GM18505 (cell line): ENCODE measurements at regions not wholly inside any gene's neighbourhood (a gene's known extent, or its start where the extent isn't known, plus 50 kb on each side); places are given as distances from the start of the nearest gene placed in this dataset.
"Not testable (repeated sequence)": the region's sequence is repeated elsewhere in the genome, so short reads cannot be mapped to it uniquely, and the experiment has no call there.

ENCODE experiments used
- ATAC-seq: cut with Tn5 transposase; IDR thresholded peaks from one replicate; pipeline ENCODE4 v1.9.1; 2021; ENCODE audit not compliant: unreplicated experiment
- POLR2A ChIP-seq: IDR thresholded peaks from 4 replicates; pipeline ENCODE4 v1.6.1; 2011; ENCODE audit warnings: borderline replicate concordance; ENCODE audit not compliant: insufficient read depth, insufficient read length; ENCODE audit errors: extremely low read depth

DNA sequence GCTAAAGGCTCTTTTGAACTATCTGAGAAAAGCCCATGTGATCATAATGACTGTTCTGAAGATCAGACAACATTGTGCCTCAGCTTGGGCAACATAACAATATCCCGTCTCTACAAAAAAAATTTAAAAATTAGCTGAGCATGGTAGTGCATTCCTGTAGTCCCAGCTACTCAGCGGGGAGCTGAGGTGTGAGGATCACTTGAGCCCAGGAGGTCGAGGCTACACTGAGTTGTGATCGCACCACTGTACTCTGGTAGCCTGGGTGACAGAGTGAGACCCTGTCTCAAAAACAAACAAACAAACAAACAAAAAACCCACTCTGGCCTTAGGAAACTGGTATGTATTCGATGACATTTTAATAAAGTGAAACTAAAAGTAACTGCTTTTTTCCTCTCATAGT lies 1526.8 kb upstream of the TENM4 start:
- no peak for TF ChIP-seq POLR2A
- no peak for ATAC-seq

DNA sequence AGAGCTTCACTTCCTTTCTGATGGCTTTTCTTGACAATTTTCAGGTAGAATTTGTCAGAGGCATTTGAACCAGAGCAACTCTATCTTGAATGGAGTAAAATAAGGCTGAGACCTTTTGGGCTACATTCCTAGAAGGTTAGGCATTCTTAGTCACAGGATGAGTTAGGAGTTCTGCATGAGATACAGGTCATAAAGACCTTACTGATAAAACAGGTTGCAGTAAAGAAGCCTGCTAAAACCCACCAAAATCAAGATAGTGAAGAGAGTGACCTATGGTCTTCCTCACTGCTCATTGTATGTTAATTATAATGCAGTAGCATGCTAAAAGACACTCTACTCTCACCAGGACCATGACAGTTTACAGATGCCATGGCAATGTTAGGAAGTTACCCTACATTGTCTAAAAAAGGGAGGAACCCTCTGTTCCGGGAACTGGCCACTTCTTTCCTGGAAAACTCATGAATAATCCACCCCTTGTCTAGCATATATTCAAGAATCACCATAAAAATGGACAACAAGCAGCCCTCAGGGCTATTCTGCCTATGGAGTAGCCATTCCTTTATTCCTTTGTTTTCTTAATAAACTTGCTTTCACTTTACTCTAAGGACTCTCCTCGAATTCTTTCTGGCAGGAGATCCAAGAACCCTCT lies 1519.7 kb upstream of the TENM4 start:
- no peak for TF ChIP-seq POLR2A
- no peak for ATAC-seq

DNA sequence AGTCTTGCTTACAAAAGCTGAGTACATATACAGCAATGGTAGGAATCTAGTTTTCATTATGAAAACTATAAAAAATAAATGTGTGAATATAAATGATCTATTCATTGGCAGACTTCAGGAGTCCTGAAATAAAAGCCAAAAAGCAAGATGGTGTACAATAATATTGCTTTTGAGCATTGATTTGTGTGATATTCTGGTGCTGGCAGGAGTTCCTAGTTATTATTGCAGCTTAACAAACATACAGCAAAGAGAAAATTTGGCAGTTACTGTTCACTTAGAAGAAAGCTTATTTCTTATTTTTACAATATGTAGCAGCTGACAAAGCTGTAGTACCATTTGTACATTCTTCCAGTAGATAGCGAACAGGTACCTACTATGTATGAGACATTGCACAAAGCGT lies 1518.9 kb upstream of the TENM4 start:
- TF ChIP-seq POLR2A = no peak
- ATAC-seq = no peak

DNA sequence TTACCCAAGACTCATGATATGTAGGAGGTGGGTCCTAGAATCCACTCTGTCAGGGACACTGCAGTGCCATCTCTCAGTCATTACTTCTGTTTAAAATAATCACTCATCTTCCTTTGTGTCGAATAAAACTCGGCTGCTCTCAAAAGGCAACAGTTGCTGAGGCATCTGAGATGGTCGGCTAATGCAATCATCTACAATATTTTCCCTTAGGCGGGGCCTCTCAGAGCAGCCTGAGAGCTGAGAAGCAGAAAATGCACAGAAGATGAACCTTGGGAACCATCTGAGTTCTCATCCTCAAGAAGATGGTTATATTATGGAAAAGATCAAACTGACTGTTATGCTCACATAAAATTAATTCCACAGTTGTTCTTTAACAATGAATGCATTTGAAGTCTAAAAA lies 1518.2 kb upstream of the TENM4 start:
- no peak for ATAC-seq
- no peak for TF ChIP-seq POLR2A

DNA sequence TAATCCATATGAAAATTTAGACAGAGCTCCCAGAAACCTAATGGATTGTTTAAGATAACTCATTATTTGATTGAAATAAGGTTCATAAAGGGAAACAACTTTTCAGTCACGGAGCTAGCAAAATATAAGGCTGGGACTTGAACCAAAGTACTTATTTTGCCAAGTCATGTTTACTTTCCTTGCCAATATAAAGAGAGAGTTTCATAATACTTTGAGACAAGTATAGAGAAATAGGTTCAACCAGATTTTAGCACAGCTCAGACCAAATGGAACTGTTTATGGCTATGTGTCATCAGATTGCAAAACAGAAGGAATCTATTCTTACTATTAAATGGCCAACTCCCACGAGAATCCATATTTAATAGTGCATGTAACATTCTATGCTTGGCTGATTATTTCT lies 1517.5 kb upstream of the TENM4 start:
- TF ChIP-seq POLR2A = no peak
- ATAC-seq = no peak

DNA sequence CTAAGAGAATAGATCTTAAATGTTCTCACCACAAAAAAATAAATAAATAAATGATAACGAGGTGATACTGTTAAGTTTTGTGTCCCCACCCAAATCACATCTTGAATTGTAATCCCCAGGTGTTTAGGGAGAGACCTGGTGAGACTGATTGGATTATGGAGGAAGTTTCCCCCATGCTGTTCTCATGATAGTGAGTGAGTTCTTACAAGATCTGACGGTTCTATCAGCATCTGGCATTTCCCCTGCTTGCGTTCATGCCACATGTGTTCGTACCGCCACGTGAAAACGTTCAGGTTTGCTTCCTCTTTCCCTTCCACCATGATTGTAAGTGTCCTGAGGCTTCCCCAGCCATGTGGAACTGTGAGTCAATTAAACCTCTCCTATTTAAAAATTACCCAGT lies 1514.8 kb upstream of the TENM4 start:
- no peak for TF ChIP-seq POLR2A
- ATAC-seq = no peak

DNA sequence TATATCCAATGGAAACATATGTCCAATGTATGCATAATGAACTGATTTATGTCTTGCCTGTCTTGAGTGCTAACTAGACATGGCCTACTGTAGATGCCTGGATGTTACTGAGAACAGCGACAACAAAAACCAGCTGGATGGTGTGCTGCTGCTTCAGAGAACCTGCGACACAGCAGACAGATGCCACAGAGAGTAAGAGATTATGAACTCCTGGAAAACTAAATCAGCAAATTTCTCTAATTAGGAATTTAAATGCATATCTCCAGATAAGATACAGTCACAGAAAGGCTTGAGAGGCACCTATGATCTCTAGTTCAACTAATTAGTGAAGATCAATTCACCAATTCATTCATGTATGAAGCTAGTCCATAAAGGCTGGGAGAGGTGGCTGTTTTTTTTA lies 1508.0 kb upstream of the TENM4 start:
- no peak for TF ChIP-seq POLR2A
- no peak for ATAC-seq

DNA sequence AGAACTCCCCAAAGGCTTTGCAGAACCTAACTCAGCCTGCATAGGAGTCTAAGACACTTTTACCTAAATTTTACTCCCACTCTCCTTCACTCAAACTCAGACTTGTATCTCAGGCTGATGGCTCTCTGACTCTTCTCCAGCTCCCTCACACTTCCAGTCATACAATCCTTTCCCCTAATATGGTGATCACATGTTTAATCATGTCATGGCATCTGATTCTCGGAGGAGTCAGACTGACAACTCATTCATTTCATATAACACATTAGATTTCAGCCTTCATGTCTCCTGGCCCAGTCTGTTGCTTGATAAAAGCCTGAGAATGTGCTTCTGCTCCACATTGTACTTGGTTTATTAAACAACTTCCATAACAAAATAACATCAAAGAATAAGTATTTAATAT lies 1503.9 kb upstream of the TENM4 start:
- no peak for TF ChIP-seq POLR2A
- no peak for ATAC-seq

DNA sequence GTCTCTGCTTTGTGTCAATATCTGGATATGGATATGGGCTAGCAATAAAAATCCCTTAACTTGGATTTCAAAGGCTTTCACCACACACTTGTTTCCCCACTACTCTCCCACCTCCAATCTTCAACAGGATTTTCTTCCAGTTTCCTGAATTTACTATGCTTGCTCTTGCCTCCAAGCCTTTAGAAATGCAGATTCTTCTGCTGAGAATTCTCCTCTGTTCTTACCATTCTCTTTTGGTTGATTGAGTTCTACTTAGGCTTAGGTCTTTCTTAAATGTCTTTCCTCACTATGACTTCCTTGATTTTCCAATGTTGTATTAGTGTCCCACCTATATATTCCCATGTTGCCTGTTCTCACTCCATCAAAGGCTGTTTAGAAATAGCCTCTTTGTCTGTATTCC lies 1502.4 kb upstream of the TENM4 start:
- TF ChIP-seq POLR2A = no peak
- no peak for ATAC-seq

DNA sequence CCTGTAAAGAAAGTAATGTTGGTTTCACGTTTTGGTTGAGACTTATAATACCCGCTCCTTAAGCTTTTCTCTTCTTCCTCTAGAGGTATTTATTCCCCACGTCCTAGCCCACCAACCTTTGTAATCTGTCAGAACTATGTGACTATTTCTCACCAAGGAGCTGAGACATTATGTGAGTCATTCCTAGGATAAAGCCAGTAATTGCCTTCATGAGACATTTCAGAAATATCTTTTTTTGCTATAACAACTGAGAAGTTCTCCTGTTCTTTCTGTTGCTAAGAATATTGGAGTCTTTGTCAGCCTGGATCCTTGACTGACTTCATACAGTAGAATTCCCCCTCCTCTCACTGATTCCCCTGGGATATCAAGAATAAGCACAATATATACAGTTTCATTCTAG lies 1497.0 kb upstream of the TENM4 start:
- TF ChIP-seq POLR2A = no peak

DNA sequence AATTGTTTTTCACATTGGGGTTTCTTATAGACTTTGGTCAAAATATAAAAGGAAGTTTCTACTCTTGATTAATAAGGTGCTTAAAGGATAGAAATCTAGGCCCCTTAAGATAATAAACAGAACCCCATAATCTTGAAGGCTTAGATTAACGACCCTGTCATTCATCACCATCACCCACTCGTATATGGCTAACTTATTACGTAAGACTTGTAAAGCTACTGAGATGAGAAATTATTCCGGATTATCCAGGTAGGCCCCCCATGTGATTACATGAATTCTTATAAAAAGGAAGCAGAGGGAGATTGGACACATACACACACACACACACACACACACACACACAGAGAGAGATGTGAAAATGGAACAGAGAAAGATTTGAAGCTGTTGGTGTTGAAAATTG lies 1489.2 kb upstream of the TENM4 start:
- no peak for ATAC-seq
- no peak for TF ChIP-seq POLR2A

More for the DNA sequence above, 1497.0 kb upstream of the TENM4 start:
- ATAC-seq = no peak

DNA sequence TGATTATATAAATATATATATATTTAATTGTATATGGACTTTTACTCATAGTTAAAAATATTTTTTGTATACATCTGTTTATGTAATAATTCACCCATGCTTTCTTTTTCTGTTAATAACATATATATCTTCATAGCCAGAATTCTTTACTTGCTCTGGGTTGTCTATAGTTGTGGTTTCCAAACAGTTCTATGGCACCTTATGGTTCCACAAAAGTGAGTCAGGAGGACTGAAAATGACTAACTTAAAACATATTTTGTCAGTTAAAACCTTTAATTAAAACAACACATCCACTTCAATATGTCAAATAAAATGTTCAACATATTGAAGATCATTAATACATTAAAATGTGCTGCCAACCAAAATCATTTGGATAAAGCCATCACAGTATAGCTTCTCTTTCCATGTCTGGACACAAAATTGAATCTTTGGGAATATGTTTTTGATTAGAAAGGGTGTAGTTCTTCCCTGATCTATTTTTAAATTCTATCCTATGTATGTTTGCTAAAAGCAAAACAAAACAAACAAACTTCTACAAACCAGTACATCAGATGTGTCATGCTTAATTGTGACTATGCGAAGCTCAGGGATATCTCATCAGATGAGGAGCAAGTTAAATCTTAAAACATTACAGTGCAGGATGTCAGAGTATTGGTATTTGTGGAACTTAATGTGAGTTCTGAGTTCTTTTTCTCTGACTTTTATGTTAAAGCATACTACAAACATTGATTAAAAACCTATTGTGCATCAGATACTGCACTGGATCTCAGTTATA lies 1488.4 kb upstream of the TENM4 start:
- no peak for ATAC-seq
- no peak for TF ChIP-seq POLR2A

DNA sequence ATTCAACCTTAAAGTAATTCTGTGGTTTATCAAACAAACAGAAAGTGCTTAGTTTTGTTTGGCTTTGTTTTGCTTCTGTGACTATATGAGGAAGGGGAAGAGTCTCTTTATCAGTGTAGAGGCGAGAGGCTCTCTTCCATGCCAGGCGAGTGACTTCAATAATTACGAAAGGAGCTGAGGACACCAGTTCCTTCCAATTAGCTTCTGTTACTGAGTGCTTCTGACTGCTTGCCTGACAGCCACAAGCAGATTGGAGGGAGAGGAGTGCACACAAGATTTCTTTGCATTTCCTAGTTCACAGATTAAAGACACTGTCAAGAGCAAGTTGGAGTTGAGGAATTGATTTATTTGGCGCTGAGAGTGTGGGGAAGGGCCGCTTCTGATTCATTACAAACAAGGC lies 1484.5 kb upstream of the TENM4 start:
- no peak for ATAC-seq
- TF ChIP-seq POLR2A = no peak

DNA sequence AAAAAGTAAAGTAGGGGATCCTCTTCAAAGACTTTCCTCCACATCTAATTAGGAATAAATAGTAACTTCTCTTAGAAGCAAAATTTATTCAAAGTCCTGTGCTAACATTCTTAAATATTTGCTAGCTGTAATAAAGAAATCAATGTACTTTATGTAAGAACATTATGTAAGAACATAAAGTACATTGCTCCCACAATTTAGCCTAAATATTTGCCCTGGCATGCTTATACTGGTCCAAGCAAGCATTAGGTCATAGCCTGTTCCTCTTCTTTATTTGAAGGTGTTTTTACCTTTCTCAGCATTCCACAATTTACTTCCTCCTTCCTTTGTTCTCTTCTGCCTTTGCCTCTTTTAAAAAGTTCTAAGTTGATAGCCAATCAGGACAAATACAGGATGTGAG lies 1480.5 kb upstream of the TENM4 start:
- not testable (repeated sequence) for ATAC-seq
